Ovary (tissue), 3 donors: ENCODE measurements at regions not wholly inside any gene's neighbourhood (a gene's known extent, or its start where the extent isn't known, plus 50 kb on each side); places are given as distances from the start of the nearest gene placed in this dataset.

Source experiments
- CTCF ChIP-seq, 3 donors: fragments of 450-650 bp in 2 of 3; fragments of 200-600 bp in 1 of 3; IDR thresholded peaks; one replicate each; pipeline versions ENCODE4 v1.5.1 to v1.8.0; 2016 to 2022; ENCODE audit warnings: antibody characterized with exemption in 3 of 3, mild to moderate bottlenecking in 1 of 3
- POLR2A ChIP-seq: fragments of 450-650 bp; IDR thresholded peaks from one replicate; pipeline ENCODE4 v1.6.1; 2017; ENCODE audit warnings: antibody characterized with exemption, mild to moderate bottlenecking, moderate library complexity
- donor health status: DM: no; HTN: no; CAD: no.

- TF ChIP-seq POLR2A (no peak), CTCF (IDR thresholded peaks at IDR 0.05) (no peak)
Measured at GRCh38 chr13:99126821-99127220, 73.8 kb upstream of the UBAC2 start.
